Muscle layer of duodenum (tissue), 2 donors: ENCODE measurements at regions not wholly inside any gene's neighbourhood (a gene's known extent, or its start where the extent isn't known, plus 50 kb on each side); places are given as distances from the start of the nearest gene placed in this dataset.
"Not testable (repeated sequence)": the region's sequence is repeated elsewhere in the genome, so short reads cannot be mapped to it uniquely, and the experiment has no call there.

ENCODE experiments used
- H3K27ac ChIP-seq: one replicate; pipeline ENCODE4 v1.7.0; 2013; ENCODE audit warnings: mild to moderate bottlenecking, low read length
- H3K27me3 ChIP-seq: one replicate; pipeline ENCODE4 v1.7.0; 2013; ENCODE audit warnings: low read depth, mild to moderate bottlenecking, control low read depth, low read length
- H3K36me3 ChIP-seq, 2 donors: one replicate each; pipeline ENCODE4 v1.7.0; 2013; ENCODE audit warnings: low read length in 2 of 2, control low read depth in 1 of 2, mild to moderate bottlenecking in 1 of 2; ENCODE audit not compliant: insufficient read depth in 2 of 2, control insufficient read depth in 1 of 2
- H3K4me1 ChIP-seq, 2 donors: one replicate each; pipeline ENCODE4 v1.7.0; 2013; ENCODE audit warnings: low read length in 2 of 2, mild to moderate bottlenecking in 2 of 2, control low read depth in 1 of 2, moderate library complexity in 1 of 2; ENCODE audit not compliant: insufficient read depth in 2 of 2, control insufficient read depth in 1 of 2
- H3K4me3 ChIP-seq, 2 donors: one replicate each; pipeline ENCODE4 v1.7.0; 2013; ENCODE audit warnings: low read length in 2 of 2, low read depth in 1 of 2, mild to moderate bottlenecking in 1 of 2
- H3K9me3 ChIP-seq, 2 donors: one replicate each; pipeline ENCODE4 v1.7.0; 2013; ENCODE audit warnings: low read length in 2 of 2, control low read depth in 1 of 2, mild to moderate bottlenecking in 1 of 2; ENCODE audit not compliant: control insufficient read depth in 1 of 2
- donor health status: healthy.

DNA sequence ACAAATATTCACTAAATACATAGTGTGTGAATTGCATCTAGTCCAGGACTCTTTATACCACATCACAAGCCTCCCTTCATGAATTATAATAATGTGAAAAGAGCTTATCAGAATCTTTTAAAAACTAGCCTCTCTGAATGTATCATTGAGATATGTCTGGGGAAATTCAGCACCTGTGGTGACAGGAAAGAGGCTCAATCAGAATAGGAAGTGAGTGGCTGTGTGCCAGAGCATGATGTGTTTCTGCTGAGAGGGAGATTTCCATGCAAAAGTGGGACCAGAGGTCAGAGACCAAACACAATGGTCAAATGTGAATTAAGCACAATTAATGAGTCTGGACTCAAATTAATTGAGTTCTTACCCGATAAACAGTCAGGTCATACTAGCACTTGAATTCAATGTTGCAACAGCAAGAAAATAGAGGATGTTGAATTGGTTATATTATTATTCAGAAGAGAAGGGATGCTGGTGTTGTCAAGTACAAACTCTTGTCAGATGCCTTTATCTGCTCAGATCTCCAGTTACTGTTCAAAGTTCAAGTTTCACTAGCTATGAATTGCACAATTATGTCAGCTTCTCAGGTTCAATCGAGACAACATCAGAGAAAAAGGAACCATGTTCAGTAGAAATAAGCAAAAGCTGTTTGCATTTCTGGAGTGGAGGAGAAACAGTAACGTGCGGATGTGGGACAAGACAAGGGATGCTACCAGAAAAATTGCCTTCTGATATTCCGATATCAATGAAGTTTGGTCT lies 226.2 kb downstream of the ZNF326 start:
- Histone ChIP-seq H3K4me1 (no peaks in the 10 kb centered on the region), H3K9me3 (no peaks in the 10 kb centered on the region), H3K36me3 (no peaks in the 10 kb centered on the region), H3K27ac (no peak overlapping the region), H3K27me3 (no peaks in the 10 kb centered on the region), H3K4me3 (no peak overlapping the region)

DNA sequence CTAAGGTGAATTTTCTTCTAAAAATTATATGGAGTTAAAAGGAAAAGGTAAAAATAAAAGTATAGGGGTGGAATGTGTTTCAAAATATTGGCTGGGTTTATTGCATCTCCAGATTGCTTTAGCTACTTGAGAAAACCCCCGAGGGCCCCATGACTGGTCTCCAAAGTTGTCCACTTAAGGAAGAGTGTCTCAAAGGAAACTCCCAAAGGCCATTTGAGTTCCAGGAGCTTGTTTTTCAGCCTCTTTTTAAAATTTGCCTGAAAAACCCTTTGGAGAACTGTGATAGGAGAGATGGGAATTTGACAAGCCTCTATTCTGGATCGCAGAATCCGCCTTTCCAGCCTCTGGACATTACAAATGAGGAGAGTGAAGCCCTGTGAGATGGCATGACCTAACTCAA lies 225.6 kb downstream of the ZNF326 start:
- H3K4me1 ChIP-seq = no peaks in the 10 kb centered on the region
- no peaks in the 10 kb centered on the region for H3K36me3 ChIP-seq
- H3K27me3 ChIP-seq = no peaks in the 10 kb centered on the region
- H3K4me3 ChIP-seq = no peak overlapping the region
- H3K27ac ChIP-seq = no peak overlapping the region
- no peaks in the 10 kb centered on the region for H3K9me3 ChIP-seq

DNA sequence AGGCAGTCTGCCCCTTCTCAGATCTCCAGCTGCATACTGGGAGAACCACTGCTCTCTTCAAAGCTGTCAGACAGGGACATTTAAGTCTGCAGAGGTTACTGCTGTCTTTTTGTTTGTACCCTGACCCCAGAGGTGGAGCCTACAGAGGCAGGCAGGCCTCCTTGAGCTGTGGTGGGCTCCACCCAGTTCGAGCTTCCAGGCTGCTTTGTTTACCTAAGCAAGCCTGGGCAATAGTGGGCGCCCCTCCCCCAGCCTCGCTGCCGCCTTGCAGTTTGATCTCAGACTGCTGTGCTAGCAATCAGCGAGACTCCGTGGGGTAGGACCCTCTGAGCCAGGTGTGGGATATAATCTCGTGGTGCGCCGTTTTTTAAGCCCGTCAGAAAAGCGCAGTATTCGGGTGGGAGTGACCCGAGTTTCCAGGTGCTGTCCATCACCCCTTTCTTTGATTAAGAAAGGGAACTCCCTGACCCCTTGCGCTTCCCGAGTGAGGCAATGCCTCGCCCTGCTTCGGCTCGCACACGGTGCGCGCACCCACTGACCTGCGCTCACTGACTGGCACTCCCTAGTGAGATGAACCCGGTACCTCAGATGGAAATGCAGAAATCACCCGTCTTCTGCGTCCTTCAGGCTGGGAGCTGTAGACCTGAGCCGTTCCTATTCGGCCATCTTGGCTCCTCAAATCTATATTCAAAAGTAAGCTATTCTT lies 224.4 kb downstream of the ZNF326 start:
- H3K27me3 ChIP-seq, H3K36me3 ChIP-seq, H3K4me1 ChIP-seq, H3K9me3 ChIP-seq, H3K27ac ChIP-seq, H3K4me3 ChIP-seq: not testable (repeated sequence)

DNA sequence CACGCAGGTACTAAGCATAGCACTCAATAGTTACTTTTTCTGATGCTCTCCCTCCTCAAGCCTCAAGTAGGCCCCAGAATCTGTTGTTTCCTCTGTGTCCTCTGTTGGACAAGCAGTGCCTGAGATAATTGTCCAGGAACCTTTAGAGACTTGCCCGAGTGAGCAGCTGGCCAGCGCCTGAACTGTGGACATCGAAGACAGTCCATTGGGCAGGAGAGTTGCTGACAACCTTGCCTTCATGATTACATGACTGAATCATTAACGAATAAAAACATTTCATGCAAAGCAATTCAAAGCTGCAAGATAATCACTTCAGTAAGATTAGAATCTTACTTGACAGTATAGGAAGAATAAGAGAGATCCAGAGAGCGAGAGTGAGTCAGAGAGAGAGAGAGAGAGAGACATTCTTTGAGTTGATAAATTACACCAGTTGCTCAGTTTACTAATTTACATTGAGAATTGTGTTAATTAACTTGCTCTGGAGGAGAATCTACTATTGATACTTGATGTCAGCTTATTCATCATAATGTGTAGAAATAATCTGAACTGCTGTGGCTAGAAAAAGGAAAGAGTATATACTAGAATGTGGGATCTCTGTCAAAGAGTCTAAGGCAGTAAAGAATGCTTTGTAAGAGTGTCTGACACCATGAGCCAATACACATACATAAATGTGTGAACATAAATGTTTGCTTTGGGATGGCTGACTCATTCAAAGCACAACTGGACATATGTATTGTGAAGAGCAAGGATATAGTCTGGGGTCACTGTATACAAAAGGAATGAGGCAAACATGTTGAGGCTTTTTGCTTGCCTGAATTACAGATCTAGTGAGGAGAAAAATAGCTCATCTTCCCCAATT lies 216.0 kb downstream of the ZNF326 start:
- H3K4me3 ChIP-seq = no peak overlapping the region
- H3K36me3 ChIP-seq = no peaks in the 10 kb centered on the region
- H3K9me3 ChIP-seq = no peaks in the 10 kb centered on the region
- no peak overlapping the region for H3K27ac ChIP-seq
- no peaks in the 10 kb centered on the region for H3K4me1 ChIP-seq
- no peaks in the 10 kb centered on the region for H3K27me3 ChIP-seq

DNA sequence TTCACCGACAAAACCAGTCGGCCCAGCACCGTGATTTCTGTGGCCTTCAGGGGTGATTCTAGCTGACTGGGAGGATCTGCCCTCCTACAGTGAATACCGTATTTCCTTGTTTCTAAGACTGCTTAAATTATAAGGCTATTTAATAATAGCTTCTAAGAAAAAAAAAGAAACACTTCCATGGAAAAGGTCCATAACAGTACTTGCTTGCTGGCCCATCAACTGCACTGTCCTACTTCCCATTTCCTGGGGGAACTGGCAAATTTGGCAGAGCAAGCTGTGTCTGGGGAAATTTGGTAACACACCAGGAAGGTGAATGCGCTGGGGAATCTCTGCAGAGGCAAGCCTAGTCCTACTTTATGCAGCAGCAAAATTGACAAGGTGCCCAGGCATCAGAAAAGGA lies 214.0 kb downstream of the ZNF326 start:
- Histone ChIP-seq H3K36me3 (no peaks in the 10 kb centered on the region), H3K4me1 (no peaks in the 10 kb centered on the region), H3K27ac (no peak overlapping the region), H3K4me3 (no peak overlapping the region), H3K9me3 (no peaks in the 10 kb centered on the region), H3K27me3 (no peaks in the 10 kb centered on the region)

DNA sequence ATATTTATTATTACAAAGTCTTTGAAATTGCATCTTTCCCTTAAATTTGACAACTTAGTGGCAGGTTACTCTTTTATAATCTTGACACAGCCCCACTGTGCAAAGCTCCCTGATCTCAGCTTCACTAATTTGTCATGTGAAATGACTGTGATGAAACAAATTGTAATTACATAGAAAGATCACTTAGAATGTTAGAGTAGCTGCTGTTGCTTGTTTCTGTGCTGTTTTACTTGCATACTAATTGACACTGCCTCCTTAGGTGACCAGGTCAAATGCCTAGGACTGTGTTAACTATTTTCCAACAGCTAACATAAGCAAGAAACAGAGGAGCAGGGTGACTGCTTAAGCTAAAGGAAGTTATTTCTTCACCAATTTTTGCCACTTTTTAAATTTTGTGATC lies 211.3 kb downstream of the ZNF326 start:
- no peaks in the 10 kb centered on the region for H3K4me1 ChIP-seq
- H3K4me3 ChIP-seq = no peak overlapping the region
- no peaks in the 10 kb centered on the region for H3K9me3 ChIP-seq
- no peak overlapping the region for H3K27ac ChIP-seq
- H3K36me3 ChIP-seq = no peaks in the 10 kb centered on the region
- H3K27me3 ChIP-seq = no peaks in the 10 kb centered on the region

DNA sequence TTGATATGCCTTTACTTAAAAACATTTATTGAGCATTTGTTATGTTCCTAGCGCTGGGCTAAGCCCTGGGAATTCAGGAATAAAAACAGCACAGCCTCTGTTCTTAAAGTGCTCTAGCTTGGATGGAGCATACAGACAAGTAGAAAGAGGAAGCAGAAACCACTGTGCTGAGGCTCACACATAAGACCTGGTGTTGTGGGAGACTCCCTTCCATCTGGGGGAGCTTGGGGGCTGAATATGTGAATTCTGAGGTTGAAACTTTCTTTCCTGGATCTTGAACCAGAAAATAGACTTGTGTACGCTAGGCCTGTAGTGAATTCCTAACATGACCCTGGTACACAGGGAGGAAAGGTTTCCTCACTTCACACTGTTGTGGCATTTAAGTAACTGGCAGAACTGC lies 209.9 kb downstream of the ZNF326 start:
- Histone ChIP-seq H3K27ac (no peak overlapping the region), H3K9me3 (no peaks in the 10 kb centered on the region), H3K4me3 (no peak overlapping the region), H3K27me3 (no peaks in the 10 kb centered on the region), H3K4me1 (no peaks in the 10 kb centered on the region), H3K36me3 (no peaks in the 10 kb centered on the region)

DNA sequence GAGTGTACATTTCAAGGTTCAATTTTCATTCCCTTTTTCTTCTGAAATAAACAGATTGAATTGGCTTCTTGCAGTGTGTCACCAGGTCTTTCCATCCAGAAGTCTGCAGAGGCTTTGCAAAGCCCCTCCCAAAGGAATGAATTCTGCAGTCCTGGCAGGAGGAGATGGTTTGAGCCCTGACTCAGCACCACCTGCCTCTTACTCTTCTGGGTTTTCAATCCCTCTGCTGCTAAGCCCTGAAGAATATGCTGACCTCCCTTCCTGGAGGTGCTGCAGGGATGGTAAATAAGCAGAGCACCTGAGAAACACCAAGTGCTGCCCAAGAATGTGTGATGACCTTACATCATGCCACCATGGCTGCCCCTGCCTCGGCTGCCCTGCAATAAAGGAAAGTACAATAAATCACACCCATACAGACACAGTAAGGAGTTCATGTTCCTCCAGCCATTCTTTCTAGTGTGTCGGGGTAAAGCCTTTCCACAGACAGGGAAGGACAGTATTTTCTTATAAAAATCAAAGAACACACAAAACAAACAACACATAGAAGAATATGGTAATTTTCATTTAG lies 209.2 kb downstream of the ZNF326 start:
- Histone ChIP-seq H3K27ac (no peak overlapping the region), H3K4me1 (no peaks in the 10 kb centered on the region), H3K4me3 (no peak overlapping the region), H3K9me3 (no peaks in the 10 kb centered on the region), H3K27me3 (no peaks in the 10 kb centered on the region), H3K36me3 (no peaks in the 10 kb centered on the region)

DNA sequence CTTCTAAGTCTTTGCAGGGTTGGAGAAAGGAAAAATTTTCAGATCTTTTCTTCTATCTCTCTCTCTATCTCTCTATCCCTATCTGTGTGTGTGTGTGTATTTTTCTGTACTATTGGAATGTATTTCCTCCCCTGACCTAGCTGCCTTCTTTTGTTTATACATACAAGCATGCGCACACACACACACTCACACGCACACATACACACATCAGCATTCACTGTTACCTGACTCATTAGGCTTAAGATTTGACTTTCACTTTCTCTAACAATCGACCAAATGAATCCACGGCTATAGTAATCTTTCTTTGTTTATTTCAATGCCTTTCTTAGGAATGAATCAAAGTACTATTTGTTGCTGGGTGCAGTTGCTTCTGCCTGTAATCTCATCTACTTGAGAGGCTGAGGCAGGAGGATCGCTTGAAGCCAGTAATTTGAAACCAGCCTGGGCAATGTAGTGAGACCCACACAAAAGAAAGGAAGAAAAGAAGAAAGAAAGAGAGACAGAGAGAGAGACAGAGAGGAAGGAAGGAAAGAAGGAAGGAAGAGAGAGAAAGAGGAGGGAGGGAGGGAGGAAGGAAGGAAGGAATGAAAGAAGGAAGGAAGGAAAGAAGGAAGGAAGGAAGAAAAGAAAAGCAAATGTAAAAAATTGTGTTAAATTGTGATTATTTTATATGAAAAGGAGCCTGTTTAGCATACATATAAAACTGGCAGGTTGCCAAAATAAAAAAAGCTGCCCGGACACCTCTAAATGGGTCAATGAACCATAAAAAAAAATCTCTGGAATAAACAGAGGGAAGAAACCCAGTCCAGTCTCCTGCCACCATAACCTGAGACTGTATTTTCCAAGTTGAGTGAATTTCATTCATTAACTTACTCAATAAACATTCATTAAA lies 206.8 kb downstream of the ZNF326 start:
- Histone ChIP-seq H3K4me1 (no peaks in the 10 kb centered on the region), H3K4me3 (no peak overlapping the region), H3K27me3 (no peaks in the 10 kb centered on the region), H3K36me3 (no peaks in the 10 kb centered on the region), H3K9me3 (no peaks in the 10 kb centered on the region), H3K27ac (no peak overlapping the region)

DNA sequence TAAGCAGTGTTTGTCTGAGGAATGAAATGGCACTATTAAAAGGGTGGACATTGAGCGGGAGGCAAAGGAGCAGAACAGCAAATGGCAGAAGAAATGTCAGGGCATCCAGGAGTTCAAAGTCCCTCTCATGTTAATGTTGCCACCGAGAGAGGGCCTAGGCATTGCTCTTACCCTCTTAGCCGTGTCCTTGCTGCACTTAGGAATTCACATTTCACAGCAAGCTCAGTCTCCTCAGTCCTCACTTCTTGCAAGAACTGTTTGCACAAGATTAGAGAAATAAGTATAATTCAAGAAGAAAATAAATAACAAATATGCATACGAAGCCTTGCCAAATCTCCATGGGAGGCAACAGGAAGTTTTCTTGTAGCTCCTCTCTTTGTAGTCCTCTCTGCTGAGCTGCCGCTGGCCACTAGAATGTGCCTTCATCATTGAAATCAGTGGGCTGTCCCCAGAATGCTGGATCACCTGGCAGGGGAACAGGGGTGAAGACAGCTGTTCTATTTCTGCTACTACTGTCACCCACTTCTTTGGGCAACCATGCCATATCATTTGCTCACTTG lies 205.8 kb downstream of the ZNF326 start:
- H3K4me1 ChIP-seq = no peaks in the 10 kb centered on the region
- H3K9me3 ChIP-seq = no peaks in the 10 kb centered on the region
- H3K36me3 ChIP-seq = no peaks in the 10 kb centered on the region
- no peak overlapping the region for H3K4me3 ChIP-seq
- H3K27me3 ChIP-seq = no peaks in the 10 kb centered on the region
- H3K27ac ChIP-seq = no peak overlapping the region
